GM21576 (cell line): ENCODE measurements at regions not wholly inside any gene's neighbourhood (a gene's known extent, or its start where the extent isn't known, plus 50 kb on each side); places are given as distances from the start of the nearest gene placed in this dataset.
"Not testable (repeated sequence)": the region's sequence is repeated elsewhere in the genome, so short reads cannot be mapped to it uniquely, and the experiment has no call there.

Experiments used
- ATAC-seq: cut with Tn5 transposase; IDR thresholded peaks from one replicate; pipeline ENCODE4 v1.9.1; 2021; ENCODE audit warnings: mild to moderate bottlenecking, moderate library complexity; ENCODE audit not compliant: unreplicated experiment

DNA sequence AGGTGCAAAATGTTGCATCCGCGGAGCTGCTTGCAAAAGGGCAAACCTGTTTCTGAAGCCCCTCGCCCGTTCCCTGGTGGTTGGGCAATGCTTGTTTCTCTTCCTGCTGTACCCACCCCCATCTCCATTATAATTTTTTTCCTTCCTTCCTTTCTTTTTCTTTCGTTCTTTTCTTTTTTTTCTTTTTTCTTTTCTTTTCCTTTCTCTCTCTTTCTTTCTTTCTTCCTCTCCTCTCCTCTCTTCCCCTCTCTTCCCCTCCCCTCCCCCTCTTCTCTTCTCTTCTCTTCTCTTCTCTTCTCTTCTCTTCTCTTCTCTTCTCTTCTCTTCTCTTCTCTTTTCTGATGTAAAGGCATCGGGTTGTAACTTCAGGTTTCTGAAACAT lies 278.2 kb downstream of the GATA3 start:
- ATAC-seq: no peak

DNA sequence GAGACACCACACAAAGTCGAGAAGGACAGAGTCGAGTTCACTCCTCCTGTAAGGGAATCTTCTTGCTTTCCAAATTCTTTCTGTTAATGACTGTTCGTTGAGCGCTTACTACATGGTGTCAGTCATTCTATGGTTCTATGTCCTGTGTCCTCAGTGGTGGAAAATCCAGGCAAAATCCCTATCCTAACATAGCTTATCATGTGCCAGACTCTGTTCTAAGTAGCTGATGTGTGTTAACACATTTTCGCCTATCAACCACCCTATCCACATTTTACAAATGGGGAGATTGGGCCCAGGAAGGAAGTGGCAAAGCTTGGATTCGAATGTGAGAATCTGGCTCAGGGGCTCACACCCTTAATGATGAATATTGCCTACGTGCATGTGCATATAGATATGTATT lies 280.1 kb downstream of the GATA3 start:
- ATAC-seq: no peak

DNA sequence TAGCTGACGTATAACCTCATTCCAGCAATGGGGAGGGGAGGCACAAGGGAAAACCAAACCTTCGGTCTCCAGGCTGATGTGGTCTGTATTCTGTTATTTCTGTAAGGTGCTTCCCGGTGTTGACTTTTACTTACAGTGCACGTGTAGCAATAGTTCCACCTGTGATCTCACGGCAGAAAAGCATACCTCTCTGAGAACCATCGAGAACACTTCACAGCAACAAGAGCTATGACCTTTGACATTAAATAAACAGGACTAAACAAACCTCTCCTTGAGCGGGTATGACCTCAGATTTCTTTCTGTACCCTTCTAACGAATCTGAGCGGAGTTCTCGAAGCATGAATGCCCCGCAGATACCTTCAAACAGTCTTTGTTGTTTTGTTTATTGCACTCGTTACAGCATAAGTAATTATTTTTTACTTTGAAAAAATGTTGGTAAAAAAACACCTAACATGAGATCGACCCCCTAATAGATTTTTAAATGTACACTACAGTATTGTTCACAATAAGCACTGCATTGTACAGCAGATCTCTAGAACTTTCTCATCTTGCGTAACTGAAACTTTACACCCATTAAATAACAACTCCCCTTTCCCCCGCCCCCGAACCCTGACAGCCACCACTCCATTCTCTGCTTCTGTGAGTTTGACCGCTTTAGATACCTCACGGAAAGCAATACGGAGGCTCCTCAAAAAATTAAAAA lies 282.3 kb downstream of the GATA3 start:
- ATAC-seq: no peak

DNA sequence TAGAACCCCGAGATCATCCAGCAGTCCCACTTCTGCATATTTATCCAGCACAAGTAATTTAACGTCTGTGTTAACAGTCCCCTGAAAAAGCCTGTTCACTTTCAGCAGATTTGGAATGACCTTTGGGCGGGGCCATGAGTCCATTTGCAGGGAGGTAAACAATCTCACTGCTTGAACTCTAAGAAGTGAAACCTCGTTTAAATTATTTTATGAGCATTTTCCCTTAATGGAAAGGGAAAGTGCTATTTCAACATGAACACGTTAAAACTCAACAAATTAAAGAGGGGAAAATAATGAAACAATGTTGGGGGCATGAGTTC lies 282.8 kb downstream of the GATA3 start:
- no peak for ATAC-seq

DNA sequence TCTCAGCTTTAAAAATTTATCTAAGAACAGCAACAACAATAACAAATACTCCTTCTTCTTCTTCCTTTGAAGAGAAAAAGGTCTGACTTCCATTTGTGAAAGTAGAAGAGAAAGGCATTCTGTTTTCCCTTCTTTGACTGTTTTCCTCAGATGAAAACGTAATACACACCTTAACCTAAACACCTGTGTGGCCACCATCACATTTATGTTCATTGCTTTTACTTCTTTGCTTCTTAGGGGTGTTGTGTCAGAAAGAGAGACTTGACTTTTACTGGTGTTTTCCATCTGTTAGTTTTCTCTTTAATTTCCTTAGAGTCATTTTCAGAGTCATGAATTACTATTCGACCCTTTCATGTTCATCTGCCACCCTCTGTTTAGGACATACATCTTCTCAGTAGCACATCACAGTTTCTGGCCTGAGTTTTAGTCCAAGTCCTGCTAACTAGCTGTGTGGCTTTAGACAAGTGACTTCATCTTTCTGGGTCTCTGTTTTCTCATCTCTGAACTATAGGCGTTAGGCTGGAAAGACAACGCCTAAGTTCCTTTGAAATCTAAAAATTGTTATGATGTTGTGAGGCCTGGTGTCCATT lies 283.8 kb downstream of the GATA3 start:
- ATAC-seq: no peak

DNA sequence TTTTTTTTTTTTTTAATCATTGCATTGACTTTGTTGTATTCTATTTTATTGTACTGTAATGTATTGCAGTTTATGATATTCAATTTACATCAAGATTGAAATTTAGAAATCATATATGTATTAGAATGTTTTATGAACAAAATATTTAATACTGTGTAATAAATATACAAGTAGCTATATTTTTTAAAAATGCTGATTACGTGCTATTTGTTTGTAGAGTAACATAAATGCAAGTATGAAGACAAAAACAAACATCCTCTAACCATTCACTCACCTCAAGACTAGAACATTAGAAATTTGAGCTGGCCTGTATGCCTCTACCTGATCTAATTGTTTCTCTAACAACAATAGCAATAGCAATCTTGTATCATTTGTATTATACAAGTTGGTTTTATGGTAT lies 290.3 kb downstream of the GATA3 start:
- no peak for ATAC-seq

DNA sequence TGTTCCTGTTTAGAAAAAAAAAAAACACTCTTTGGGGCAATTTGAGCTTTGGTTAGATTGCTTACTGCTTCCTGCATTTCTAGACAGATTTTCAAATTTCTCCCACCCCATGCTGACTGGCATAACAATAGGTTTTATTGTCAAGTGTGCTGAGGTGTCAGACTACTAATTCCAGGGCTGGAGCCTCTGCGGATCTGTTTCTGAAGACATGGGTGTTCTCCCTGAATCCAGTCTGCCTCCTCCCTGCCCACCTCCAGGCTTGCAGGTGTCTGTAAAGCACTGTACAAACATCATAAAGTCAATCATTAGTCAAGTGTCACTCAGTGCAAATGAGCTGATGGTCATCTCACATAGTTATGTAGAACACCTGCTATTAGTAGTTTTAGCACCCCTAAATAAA lies 292.4 kb downstream of the GATA3 start:
- ATAC-seq: no peak

DNA sequence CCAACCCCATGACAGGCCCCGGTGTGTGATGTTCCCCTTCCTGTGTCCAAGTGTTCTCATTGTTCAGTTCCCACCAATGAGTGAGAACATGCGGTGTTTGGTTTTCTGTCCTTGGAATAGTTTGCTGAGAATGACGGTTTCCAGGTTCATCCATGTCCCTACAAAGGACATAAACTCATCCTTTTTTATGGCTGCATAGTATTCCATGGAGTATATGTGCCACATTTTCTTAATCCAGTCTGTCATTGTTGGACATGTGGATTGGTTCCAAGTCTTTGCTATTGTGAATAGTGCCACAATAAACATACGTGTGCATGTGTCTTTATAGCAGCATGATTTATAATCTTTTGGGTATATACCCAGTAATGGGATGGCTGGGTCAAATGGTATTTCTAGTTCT lies 293.1 kb downstream of the GATA3 start:
- not testable (repeated sequence) for ATAC-seq

DNA sequence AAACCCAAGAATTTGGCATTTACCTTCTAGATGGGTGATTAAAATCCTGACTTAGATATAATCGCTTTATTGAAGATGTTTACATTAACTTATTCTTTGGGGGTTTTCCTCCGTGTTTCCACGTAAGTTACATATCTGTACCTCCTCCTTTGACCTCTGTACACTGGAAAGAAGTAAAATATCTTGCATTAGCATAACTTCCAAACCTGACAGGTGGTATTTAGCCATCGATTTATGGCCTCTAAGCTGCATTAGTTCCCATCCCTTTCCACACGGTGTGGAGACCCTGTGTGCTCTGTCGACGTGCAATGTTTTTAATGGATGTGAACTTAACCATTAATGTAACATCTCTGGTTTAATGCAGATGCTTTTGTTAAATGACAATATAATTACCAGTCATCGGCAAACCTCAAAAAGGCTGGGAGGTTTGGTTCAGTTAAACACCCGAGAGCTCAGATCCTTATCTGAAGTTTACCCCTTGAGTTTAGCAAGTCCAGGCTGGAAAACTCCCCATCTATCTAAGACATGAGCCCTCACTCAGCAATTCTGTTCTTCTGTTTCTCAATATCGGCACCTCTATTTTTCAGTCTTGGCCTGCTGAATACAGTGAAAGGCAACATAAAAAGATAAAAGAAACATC lies 295.2 kb downstream of the GATA3 start:
- no peak for ATAC-seq

DNA sequence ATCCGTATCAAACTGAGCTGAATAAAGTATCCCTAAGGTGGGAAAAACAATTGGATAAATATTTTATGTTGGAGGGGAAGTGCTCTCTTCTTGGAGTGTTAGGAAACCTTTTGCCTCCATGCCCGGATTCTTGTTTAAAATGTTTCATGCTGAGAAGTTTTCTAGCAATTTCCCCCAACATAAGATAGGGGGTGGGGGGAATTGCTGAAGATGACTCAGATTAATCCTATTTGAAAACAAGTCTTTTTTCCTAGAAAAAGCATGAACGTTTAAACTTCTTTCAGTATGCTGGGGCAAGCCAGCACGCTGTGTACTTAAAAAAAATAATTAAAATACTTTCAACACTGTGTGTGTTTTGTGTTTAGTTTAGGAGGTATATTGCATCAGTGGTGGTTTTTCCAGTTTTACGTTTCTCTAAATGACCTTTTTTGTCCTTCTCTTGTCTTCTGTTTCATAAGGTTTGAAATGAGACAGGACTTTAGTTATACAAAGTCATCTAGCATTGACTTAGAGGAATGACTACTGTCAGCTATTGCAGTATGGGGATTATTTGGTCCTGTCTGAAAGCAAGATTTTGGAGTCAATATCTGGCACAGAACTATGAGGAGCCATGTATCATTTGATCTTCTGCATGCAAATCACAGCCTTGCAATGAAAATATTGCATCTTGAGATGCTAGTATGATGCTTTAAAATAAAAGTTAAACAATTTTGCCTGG lies 295.9 kb downstream of the GATA3 start:
- ATAC-seq: no peak

DNA sequence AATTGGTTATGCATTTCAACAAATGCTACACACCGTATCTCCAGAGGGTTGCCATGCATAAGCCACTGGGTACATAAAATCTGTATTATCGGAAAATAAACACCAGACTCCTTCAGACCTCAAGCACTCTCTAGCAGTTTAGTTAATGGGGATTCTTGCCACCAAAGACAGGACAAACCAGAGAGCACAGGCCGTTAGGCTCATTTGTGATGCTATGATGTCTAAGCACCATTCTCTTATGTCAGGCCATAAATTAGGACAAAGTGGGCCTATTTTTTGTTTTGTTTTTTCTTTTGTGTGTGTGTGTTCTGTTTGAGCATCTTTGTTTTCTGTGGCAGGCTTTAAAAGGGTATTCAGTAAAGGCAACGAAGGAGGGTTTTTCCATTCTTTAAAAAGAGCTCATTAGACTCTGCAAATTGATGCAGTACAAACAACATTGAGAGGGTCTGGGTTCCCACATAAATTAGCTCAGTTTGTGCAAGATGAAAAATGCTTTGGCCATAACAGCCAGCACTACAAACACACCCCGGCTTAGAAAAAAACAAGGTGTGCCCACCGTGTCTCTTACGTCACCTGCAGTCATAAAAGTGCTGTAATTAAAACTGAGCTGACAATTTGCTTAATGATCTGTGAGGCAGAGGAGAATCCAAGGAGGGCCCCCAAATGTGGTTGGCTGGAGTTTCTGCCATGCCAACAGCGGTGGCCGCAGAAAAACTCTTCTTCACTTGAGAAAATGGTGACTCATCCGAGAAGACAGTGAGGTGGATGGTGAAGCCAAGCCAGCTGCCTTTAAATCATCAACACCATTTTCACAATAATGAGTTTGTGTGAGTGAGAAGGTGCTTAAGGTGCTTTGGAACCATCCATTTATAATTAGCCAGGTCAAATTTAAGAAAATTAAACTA lies 297.9 kb downstream of the GATA3 start:
- no peak for ATAC-seq

DNA sequence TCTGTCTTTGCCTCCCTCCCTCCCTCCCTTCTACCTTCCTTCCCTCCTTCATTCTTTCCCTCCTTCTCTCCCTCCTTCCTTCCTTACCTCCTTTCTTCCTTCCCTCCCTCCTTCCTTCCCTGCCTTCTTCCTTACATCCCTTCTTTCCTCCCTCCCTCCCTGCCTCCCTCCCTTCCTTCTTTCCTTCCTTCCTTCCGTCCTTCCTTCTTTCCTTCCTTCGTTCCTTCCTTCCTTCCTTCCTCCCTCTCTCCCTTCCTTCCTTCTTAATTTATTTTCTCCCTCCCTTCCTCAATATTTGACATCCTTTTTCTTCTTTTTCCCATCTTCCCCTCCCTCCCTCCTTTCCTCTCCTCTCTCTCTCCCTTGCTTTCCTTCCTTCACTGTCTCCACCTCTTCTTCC lies 301.8 kb downstream of the GATA3 start:
- ATAC-seq: no peak

DNA sequence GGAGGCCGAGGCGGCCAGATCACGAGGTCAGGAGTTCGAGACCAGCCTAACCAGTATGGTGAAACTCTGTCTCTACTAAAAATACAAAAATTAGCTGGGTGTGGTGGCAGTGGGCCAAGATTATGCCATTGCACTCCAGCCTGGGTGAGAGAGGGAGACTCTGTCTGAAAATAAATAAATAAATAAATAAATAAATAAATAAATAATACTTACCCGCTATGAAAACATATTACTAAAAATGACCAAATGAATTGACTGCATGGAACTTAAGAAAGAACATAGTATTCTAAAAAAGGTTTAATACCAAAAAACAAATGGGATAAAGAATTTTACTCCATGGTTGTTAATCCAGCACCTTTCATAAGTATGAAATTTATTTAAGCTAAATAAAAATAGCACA lies 305.0 kb downstream of the GATA3 start:
- ATAC-seq: no peak

DNA sequence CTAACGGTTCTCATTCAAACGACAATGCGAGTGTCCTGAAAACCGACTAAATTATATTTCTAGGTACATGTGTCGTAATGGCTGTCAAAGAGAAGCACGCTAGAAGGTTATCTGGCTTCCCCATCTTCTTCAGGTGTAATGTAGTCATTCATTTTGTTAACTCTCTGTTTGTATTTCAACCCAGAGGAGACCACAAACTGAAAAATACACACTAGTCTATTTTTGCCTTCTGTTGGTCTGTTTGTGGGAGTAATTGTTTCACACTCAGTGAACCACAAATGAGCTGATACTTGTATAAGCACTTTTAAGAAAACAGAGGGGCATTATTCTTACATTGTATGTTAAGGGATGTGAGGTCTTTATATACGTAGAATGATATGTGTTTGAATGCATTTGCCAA lies 305.9 kb downstream of the GATA3 start:
- ATAC-seq: no peak

DNA sequence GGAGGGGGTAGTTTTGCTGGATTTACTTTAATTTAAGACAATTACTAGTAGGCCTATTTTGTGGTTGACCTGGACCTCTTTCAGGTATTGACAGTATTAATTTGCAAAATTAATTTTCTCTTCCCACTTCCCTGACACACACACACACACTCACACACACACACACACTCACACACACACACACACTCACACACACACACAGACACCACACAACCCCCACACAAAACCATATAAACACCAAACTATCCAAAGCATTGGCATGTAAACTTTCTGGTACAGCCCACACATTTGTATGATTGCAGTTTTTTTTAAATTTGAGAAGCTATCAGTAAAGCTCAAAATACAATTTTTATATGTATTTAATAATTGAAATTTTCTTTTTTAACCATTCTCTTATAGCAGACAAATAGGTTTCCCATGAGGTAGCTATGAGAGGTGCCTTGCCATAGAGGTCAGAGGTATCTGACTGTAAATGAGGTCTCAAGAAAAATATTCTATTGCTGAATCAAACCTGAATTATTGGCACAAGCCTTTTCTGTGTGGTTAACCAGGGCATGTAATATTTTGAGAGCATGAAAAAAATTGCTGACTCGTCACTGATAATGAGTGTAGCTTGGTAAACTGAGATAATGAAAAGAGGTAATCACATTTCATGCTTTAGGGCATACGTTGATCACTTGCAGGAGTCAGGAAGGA lies 306.5 kb downstream of the GATA3 start:
- ATAC-seq: no peak

DNA sequence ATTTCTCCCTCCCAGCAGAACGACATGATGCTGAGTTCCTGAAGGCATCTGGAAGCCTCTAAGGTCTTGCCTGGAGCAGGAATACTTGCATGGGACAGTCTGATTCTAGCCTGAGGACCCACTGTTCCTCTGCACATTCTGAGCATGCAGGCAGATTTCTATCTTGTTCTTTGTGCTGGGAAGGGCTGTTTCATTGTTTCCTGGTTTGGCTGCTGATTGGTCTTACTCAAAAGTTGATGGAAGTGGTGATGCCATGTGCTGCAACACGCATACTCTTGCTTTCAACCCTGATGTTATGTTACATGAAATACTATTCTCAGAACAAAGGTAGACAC lies 307.0 kb downstream of the GATA3 start:
- no peak for ATAC-seq

DNA sequence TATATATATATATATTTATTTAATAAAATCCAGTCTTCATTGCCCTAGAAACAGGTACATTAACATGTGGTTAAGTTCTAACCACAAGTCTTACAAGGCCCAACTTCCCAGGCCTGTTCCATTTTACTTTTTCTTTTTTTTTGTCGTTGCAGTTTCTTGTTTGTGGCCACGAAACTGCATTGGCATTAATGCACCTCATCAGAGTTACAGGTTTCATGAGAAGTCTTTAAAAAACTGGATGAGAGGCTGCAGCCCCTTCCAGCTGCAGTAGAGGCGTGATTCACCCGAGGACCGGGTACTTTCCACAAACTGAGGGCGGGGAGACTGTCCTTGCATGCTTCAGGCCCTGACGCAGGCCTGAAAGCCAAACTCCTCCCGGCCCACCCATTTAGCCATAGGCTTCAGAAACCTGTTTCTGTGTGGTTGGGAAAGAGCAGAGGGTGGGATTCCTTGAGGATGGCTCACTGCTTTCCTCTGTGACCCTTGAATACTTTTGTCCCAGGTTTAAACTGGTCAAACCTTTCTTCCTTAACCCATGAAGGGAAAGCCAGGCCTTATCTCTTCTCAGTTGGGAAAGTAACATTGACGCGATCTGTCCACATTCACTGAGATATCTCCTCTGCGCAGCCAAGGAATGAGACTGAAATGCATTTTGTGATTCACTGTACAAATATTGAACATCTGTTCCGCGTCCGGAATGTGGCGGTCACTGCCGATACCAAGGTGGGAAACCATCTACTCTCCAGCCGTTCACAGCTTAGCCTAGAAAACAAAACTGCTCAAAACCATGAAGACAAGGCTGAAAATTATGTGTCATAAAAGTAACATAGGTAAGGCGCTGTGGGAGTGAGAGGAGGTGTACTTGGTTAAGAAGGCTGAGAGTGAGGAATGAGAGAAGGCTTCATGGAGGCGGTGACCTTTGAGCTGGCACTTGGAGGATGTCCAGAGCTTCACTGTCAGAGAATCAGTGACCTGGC lies 311.7 kb downstream of the GATA3 start:
- no peak for ATAC-seq

DNA sequence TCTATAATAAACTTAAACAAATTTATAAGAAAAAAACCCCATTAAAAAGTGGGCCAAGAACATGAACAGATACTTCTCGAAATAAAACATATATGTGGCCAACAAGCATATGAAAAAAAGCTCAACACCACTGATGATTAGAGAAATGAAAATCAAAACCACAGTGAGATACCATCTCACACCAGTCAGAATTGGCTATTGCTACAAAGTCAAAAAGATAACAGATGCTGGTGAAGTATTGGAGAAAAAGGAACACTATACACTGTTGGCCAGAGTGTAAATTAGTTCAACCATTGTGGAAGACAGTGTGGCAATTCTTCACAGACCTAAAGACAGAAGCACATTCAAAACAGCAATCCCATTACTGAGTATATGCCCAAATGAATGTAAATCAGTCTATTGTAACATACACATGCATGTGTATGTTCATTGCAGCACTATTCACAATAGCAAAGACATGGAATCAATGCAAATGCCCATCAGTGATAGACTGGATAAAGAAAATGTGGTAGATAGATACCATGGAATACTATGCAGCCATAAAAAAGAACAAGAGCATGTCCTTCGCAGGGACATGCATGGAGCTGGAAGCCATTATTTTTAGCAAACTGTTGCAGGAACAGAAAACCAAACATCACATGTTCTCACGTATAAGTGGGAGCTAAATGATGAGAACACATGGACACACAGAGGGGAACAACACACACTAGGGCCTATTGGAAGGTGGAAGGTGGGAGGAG lies 313.4 kb downstream of the GATA3 start:
- not testable (repeated sequence) for ATAC-seq

DNA sequence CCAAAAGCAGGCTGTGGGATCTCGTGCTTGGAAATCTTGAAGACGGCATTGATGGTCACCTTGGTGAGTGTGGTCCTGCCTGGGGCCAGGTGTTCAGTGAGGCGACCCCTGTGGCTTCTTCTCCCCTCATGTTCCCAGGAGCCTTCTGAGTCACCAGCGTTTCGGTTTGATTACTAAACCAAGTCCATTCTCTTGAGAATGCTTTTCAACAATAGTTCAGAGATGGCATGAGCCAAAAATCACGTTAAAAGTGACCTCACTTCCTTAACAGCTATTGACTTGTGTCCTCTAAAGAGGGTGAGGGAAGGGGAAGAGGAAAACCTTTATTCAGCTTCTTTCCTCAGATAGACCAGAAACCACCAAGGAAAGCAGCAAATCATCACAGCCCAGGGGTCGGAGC lies 315.2 kb downstream of the GATA3 start:
- ATAC-seq: no peak
